Gastroesophageal sphincter (tissue), 3 donors: ENCODE measurements at regions not wholly inside any gene's neighbourhood (a gene's known extent, or its start where the extent isn't known, plus 50 kb on each side); places are given as distances from the start of the nearest gene placed in this dataset.

Experiments used
- EP300 ChIP-seq: sonication (generic); formaldehyde crosslinking; IDR thresholded peaks from one replicate; pipeline ENCODE4 v1.6.1; 2017; ENCODE audit warnings: antibody characterized with exemption, mild to moderate bottlenecking
- POLR2A ChIP-seq, 2 donors: fragments of 450-650 bp; IDR thresholded peaks; one replicate each; pipeline ENCODE4 v1.6.1; 2017; ENCODE audit warnings: antibody characterized with exemption in 2 of 2, mild to moderate bottlenecking in 2 of 2, moderate library complexity in 1 of 2
- TF ChIP-seq, protein P1 (sequence below), 4 experiments: fragments of 200-600 bp in 2 of 4; fragments of 450-650 bp in 2 of 4; sonication (generic) in 1 of 4; IDR thresholded peaks; one replicate each; pipeline ENCODE4 v1.5.1; 2017 to 2019; ENCODE audit warnings: antibody characterized with exemption in 4 of 4, mild to moderate bottlenecking in 2 of 4, moderate library complexity in 2 of 4

DNA sequence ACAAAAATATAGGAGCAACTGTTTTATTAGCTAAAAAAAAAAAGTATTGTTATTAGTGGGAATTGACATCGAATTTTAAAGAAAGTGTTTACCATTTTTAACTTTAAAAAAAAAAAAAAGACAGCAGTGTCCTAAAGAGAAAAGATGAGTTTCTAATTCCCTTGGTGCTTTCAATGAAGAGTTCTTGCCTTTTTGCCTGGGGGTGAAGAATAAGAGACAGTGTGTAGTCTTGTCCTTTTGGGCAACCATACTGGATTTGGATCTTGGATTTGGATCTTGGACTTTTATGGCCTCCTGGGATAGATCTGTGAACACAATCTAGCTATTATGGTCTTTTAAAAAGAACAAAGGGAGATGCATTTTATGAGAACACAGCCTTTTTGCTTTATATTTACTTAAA, 60.2 kb upstream of the GLS start:
- TF ChIP-seq, protein P1, sequence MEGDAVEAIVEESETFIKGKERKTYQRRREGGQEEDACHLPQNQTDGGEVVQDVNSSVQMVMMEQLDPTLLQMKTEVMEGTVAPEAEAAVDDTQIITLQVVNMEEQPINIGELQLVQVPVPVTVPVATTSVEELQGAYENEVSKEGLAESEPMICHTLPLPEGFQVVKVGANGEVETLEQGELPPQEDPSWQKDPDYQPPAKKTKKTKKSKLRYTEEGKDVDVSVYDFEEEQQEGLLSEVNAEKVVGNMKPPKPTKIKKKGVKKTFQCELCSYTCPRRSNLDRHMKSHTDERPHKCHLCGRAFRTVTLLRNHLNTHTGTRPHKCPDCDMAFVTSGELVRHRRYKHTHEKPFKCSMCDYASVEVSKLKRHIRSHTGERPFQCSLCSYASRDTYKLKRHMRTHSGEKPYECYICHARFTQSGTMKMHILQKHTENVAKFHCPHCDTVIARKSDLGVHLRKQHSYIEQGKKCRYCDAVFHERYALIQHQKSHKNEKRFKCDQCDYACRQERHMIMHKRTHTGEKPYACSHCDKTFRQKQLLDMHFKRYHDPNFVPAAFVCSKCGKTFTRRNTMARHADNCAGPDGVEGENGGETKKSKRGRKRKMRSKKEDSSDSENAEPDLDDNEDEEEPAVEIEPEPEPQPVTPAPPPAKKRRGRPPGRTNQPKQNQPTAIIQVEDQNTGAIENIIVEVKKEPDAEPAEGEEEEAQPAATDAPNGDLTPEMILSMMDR (IDR thresholded peaks at IDR 0.05), result no peak
- TF ChIP-seq EP300, result no peak
- no peak for TF ChIP-seq POLR2A (IDR thresholded peaks at IDR 0.05)
